BJ (cell line): ENCODE measurements at regions not wholly inside any gene's neighbourhood (a gene's known extent, or its start where the extent isn't known, plus 50 kb on each side); places are given as distances from the start of the nearest gene placed in this dataset.

Experiments
- CTCF ChIA-PET: fragments of 350-600 bp; formaldehyde crosslinking; extraction: SDS; loops from one replicate; lab custom pipeline; 2021; ENCODE audit warnings: antibody characterized with exemption, inconsistent platforms; lab: Yijun Ruan, JAX
- POLR2A ChIA-PET: fragments of 300-600 bp; sonication (Branson Sonifier 250); formaldehyde crosslinking; extraction: SDS; loops from one replicate; lab custom pipeline; 2021; ENCODE audit warnings: antibody characterized with exemption; lab: Charles Lee
- DNase-seq: peaks from one replicate; pipeline ENCODE4 v3.0.0-alpha.2; 2011; ENCODE audit warnings: low read depth
- H3K27me3 ChIP-seq: 2 replicates; pipeline ENCODE4 v1.6.0; 2011; ENCODE audit warnings: low read length; ENCODE audit not compliant: control insufficient read depth, insufficient read depth
- H3K36me3 ChIP-seq: 2 replicates; pipeline ENCODE4 v1.5.1; 2011; ENCODE audit warnings: low read length; ENCODE audit not compliant: control insufficient read depth, insufficient read depth
- H3K4me3 ChIP-seq: 2 replicates; pipeline ENCODE4 v1.5.1; 2011; ENCODE audit warnings: low read depth, mild to moderate bottlenecking, control low read depth, low read length
- CTCF ChIP-seq: IDR thresholded peaks from 2 replicates; pipeline ENCODE4 v1.5.1; 2011; ENCODE audit warnings: low read depth, mild to moderate bottlenecking, control low read depth, inconsistent platforms, low read length, moderate library complexity; ENCODE audit not compliant: insufficient read depth

- DNase-seq, result no peak
- H3K36me3 ChIP-seq, result no peaks in the 10 kb centered on the region
- CTCF ChIA-PET, result no interaction called here
- TF ChIP-seq CTCF, result no peak
- H3K27me3 ChIP-seq, result no peaks in the 10 kb centered on the region; the same call in 1 of the 2 replicates
- POLR2A ChIA-PET, result no interaction called here
- no peak overlapping the region for H3K4me3 ChIP-seq
Observed at GRCh38 chr10:28211759-28212158, 91.1 kb downstream of the MPP7 start.

GRCh38 chr10:28207799-28208198 is 95.1 kb downstream of the MPP7 start:
- Histone ChIP-seq H3K4me3 (no peak overlapping the region), H3K36me3 (no peaks in the 10 kb centered on the region), H3K27me3 (no peaks in the 10 kb centered on the region)
- TF ChIP-seq CTCF, result no peak
- CTCF ChIA-PET, result no interaction called here
- no peak for DNase-seq
- POLR2A ChIA-PET, result no interaction called here

- peak; percentile 72 for DNase-seq
Observed at GRCh38 chr10:28202941-28203352, 99.9 kb downstream of the MPP7 start.

GRCh38 chr10:28201410-28202400 is 101.2 kb downstream of the MPP7 start:
- CTCF ChIA-PET, result interaction anchor here (0.6 to 1.5 kb wide), 4 partner anchors 10 to 40 kb away, joined by 3 to 6 read pairs (median 4); no protein-coding TSS in a partner anchor
- Histone ChIP-seq H3K36me3 (no peaks in the 10 kb centered on the region), H3K4me3 (no peak overlapping the region), H3K27me3 (no peaks in the 10 kb centered on the region)
- no peak for TF ChIP-seq CTCF
- POLR2A ChIA-PET, result no interaction called here
- no peak for DNase-seq

More at GRCh38 chr10:28202941-28203352, 99.9 kb downstream of the MPP7 start:
- ChIA-PET POLR2A (interaction anchor here (0.5 kb wide), 1 partner anchor 406 kb away, joined by 5 read pairs; no protein-coding TSS in a partner anchor), CTCF (interaction anchor here (0.5 to 0.6 kb wide), 2 partner anchors 833 to 1379 kb away, joined by 3 read pairs; no protein-coding TSS in a partner anchor)
- no peaks in the 10 kb centered on the region for H3K27me3 ChIP-seq
- no peak overlapping the region for H3K4me3 ChIP-seq
- no peak for TF ChIP-seq CTCF
- H3K36me3 ChIP-seq, result no peaks in the 10 kb centered on the region

GRCh38 chr10:28200775-28201174 is 102.1 kb downstream of the MPP7 start:
- TF ChIP-seq CTCF, result no peak
- no peak for DNase-seq
- CTCF ChIA-PET, result interaction anchor here (0.6 to 1.5 kb wide), 3 partner anchors 13 to 21 kb away, joined by 3 to 6 read pairs (median 4); no protein-coding TSS in a partner anchor
- no peaks in the 10 kb centered on the region for H3K36me3 ChIP-seq
- H3K27me3 ChIP-seq, result no peaks in the 10 kb centered on the region
- POLR2A ChIA-PET, result interaction anchor here (0.6 kb wide), 1 partner anchor 71 kb away, joined by 5 read pairs; no protein-coding TSS in a partner anchor
- no peak overlapping the region for H3K4me3 ChIP-seq
